ENCODE measurements at regions not wholly inside any gene's neighbourhood (a gene's known extent, or its start where the extent isn't known, plus 50 kb on each side); places are given as distances from the start of the nearest gene placed in this dataset.

GRCh38 chr12:126950266-126950665, 1316.7 kb upstream of the TMEM132C start:
- Histone ChIP-seq H3K27ac (no peak overlapping the region), H3K27me3 (peaks cover 38% of the 10 kb centered on the region), H3K9ac (no peak overlapping the region), H3K4me3 (no peak overlapping the region), H3K36me3 (no peaks in the 10 kb centered on the region), H3K4me1 (peaks cover 12% of the 10 kb centered on the region), H3K4me2 (no peak overlapping the region), H3K9me3 (ENCODE audit: low read depth) (no peaks in the 10 kb centered on the region), H4K20me1 (ENCODE audit: low read depth) (no peaks in the 10 kb centered on the region), H3F3A (ENCODE audit: low read depth) (no peaks in the 10 kb centered on the region), H3K79me2 (ENCODE audit: low read depth) (no peaks in the 10 kb centered on the region), H2AFZ (replicated peaks) (no peak overlapping the region)
- Mint-ChIP-seq H3K27me3 (ENCODE audit: insufficient read depth, low read depth) (no peaks in the 10 kb centered on the region), H3K4me1 (peaks cover 9% of the 10 kb centered on the region), H3K27ac (no peak overlapping the region), H3K4me3 (no peak overlapping the region), H3K9me3 (no peaks in the 10 kb centered on the region), H3K36me3 (no peaks in the 10 kb centered on the region)
- no peak for DNase-seq (ENCODE audit: low spot score)
- no peak for TF ChIP-seq EZH2phosphoT487 (IDR thresholded peaks at IDR 0.05)
- no peak for TF ChIP-seq EZH2 (IDR thresholded peaks at IDR 0.05)
- TF ChIP-seq CTCF (IDR thresholded peaks at IDR 0.05), result no peak

GRCh38 chr12:126952096-126953007, 1314.6 kb upstream of the TMEM132C start:
- Mint-ChIP-seq H3K27ac (no peak overlapping the region), H3K27me3 (ENCODE audit: insufficient read depth, low read depth) (no peaks in the 10 kb centered on the region), H3K4me1 (peaks cover 9% of the 10 kb centered on the region), H3K36me3 (no peaks in the 10 kb centered on the region), H3K4me3 (no peak overlapping the region), H3K9me3 (no peaks in the 10 kb centered on the region)
- Histone ChIP-seq H3K27me3 (peaks cover 38% of the 10 kb centered on the region), H3K4me1 (peaks cover 12% of the 10 kb centered on the region), H4K20me1 (ENCODE audit: low read depth) (no peaks in the 10 kb centered on the region), H3K36me3 (no peaks in the 10 kb centered on the region), H3K27ac (no peak overlapping the region), H3K9me3 (ENCODE audit: low read depth) (no peaks in the 10 kb centered on the region), H3F3A (ENCODE audit: low read depth) (no peaks in the 10 kb centered on the region), H3K4me3 (no peak overlapping the region), H3K9ac (no peak overlapping the region), H2AFZ (replicated peaks) (no peak overlapping the region), H3K4me2 (peak overlapping the region; percentile 7), H3K79me2 (ENCODE audit: low read depth) (no peaks in the 10 kb centered on the region)
- peak; percentile 37 for TF ChIP-seq EZH2phosphoT487 (IDR thresholded peaks at IDR 0.05)
- no peak for TF ChIP-seq CTCF (IDR thresholded peaks at IDR 0.05)
- DNase-seq (ENCODE audit: low spot score), result peak; percentile 52

GRCh38 chr12:126953365-126953889, 1313.5 kb upstream of the TMEM132C start:
- peaks cover 12% of the 10 kb centered on the region for H3K4me1 ChIP-seq
- TF ChIP-seq EZH2phosphoT487 (IDR thresholded peaks at IDR 0.05) (no peak), EZH2 (IDR thresholded peaks at IDR 0.05) (no peak), CTCF (IDR thresholded peaks at IDR 0.05) (no peak)
- no peak for DNase-seq (ENCODE audit: low spot score)
- no peaks in the 10 kb centered on the region for H3K36me3 Mint-ChIP-seq
- no peak overlapping the region for H3K9ac ChIP-seq
- H3K4me3 Mint-ChIP-seq, result no peak overlapping the region
- no peak overlapping the region for H3K27ac Mint-ChIP-seq
- H3K9me3 ChIP-seq (ENCODE audit: low read depth), result no peaks in the 10 kb centered on the region
- no peaks in the 10 kb centered on the region for H3K9me3 Mint-ChIP-seq
- H3K4me3 ChIP-seq, result no peak overlapping the region
- no peaks in the 10 kb centered on the region for H3F3A ChIP-seq (ENCODE audit: low read depth)
- H3K4me2 ChIP-seq, result no peak overlapping the region
- no peaks in the 10 kb centered on the region for H3K36me3 ChIP-seq
- H3K4me1 Mint-ChIP-seq, result peaks cover 9% of the 10 kb centered on the region
- no peaks in the 10 kb centered on the region for H4K20me1 ChIP-seq (ENCODE audit: low read depth)
- H2AFZ ChIP-seq (replicated peaks), result no peak overlapping the region
- H3K27me3 ChIP-seq, result peaks cover 38% of the 10 kb centered on the region
- no peak overlapping the region for H3K27ac ChIP-seq
- no peaks in the 10 kb centered on the region for H3K27me3 Mint-ChIP-seq (ENCODE audit: insufficient read depth, low read depth)
- no peaks in the 10 kb centered on the region for H3K79me2 ChIP-seq (ENCODE audit: low read depth)
